ENCODE measurements at regions not wholly inside any gene's neighbourhood (a gene's known extent, or its start where the extent isn't known, plus 50 kb on each side); places are given as distances from the start of the nearest gene placed in this dataset.
"Not testable (repeated sequence)": the region's sequence is repeated elsewhere in the genome, so short reads cannot be mapped to it uniquely, and the experiment has no call there.

GRCh38 chr16:22436823-22437652 is 62.6 kb upstream of the CDR2 start:
- DNase-seq (ENCODE audit: low spot score): peak; percentile 82

GRCh38 chr16:22436326-22436822 is 62.0 kb upstream of the CDR2 start:
- DNase-seq (ENCODE audit: low spot score): not testable (repeated sequence)

GRCh38 chr16:22431314-22431713 is 56.9 kb upstream of the CDR2 start:
- DNase-seq (ENCODE audit: low spot score): not testable (repeated sequence)

GRCh38 chr16:22428654-22429053 is 54.2 kb upstream of the CDR2 start:
- DNase-seq (ENCODE audit: low spot score): no peak

GRCh38 chr16:22427556-22427955 is 53.1 kb upstream of the CDR2 start:
- no peak for DNase-seq (ENCODE audit: low spot score)

GRCh38 chr16:22425847-22426246 is 51.4 kb upstream of the CDR2 start:
- DNase-seq (ENCODE audit: low spot score): no peak

- DNase-seq (ENCODE audit: low spot score): no peak
Measured at GRCh38 chr16:22425036-22425801, 50.8 kb upstream of the CDR2 start.

GRCh38 chr16:22424161-22424937 is 49.9 kb upstream of the CDR2 start:
- DNase-seq (ENCODE audit: low spot score): no peak

All from umbilical cord (tissue), 1 donor.